ENCODE measurements at regions not wholly inside any gene's neighbourhood (a gene's known extent, or its start where the extent isn't known, plus 50 kb on each side); places are given as distances from the start of the nearest gene placed in this dataset.

DNA sequence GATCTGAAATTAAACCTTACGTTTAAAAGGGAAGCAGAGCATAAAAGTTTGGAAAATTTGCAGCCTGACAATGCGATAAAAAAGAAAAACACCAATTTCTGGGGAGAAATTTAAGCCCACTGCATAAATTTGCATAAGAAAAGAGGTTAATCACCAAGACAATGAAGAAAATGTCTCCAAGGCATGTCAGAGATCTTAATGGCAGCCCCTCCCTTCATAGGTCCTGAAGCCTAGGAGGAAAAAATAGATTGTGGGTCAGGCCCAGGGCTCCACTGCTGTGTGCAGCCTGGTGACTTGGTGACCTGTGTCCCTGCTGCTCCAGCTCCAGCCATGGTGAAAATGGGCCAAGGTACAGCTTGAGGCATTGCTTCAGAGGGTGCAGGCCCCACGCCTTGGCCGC is 264.0 kb upstream of the CT83 start:
- TF ChIP-seq, protein P1, sequence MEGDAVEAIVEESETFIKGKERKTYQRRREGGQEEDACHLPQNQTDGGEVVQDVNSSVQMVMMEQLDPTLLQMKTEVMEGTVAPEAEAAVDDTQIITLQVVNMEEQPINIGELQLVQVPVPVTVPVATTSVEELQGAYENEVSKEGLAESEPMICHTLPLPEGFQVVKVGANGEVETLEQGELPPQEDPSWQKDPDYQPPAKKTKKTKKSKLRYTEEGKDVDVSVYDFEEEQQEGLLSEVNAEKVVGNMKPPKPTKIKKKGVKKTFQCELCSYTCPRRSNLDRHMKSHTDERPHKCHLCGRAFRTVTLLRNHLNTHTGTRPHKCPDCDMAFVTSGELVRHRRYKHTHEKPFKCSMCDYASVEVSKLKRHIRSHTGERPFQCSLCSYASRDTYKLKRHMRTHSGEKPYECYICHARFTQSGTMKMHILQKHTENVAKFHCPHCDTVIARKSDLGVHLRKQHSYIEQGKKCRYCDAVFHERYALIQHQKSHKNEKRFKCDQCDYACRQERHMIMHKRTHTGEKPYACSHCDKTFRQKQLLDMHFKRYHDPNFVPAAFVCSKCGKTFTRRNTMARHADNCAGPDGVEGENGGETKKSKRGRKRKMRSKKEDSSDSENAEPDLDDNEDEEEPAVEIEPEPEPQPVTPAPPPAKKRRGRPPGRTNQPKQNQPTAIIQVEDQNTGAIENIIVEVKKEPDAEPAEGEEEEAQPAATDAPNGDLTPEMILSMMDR (IDR thresholded peaks at IDR 0.05): no peak
- no peak for TF ChIP-seq POLR2A (IDR thresholded peaks at IDR 0.05)
